Cardiac septum (tissue), 1 donor: ENCODE measurements at regions not wholly inside any gene's neighbourhood (a gene's known extent, or its start where the extent isn't known, plus 50 kb on each side); places are given as distances from the start of the nearest gene placed in this dataset.
"Not testable (repeated sequence)": the region's sequence is repeated elsewhere in the genome, so short reads cannot be mapped to it uniquely, and the experiment has no call there.

Experiments
- DNase-seq: peaks from one replicate; pipeline ENCODE4 v3.0.0-alpha.2; 2020; ENCODE audit warnings: low spot score
- intact Hi-C: fragments of 100-400 bp; cut with DNase I; formaldehyde crosslinking; loops from one replicate; pipeline ENCODE4 v1.14.0; 2022
- donor health status: DM: no; HTN: no; CAD: no.

- DNase-seq, result no peak
Measured at GRCh38 chr1:228884615-228885566, 149.6 kb downstream of the RHOU start.

GRCh38 chr1:228885845-228886244 lies 150.6 kb downstream of the RHOU start:
- intact Hi-C loops, result no loop called here
- DNase-seq, result no peak

More at GRCh38 chr1:228884615-228885566, 149.6 kb downstream of the RHOU start:
- intact Hi-C loops, result no loop called here

- intact Hi-C loops, result no loop called here
- no peak for DNase-seq
Measured at GRCh38 chr1:228887101-228887500, 151.8 kb downstream of the RHOU start.

- DNase-seq, result no peak
- intact Hi-C loops, result no loop called here
Measured at GRCh38 chr1:228887960-228888359, 152.7 kb downstream of the RHOU start.

- intact Hi-C loops, result no loop called here
- DNase-seq, result no peak
Measured at GRCh38 chr1:228889289-228889688, 154.0 kb downstream of the RHOU start.

- intact Hi-C loops, result no loop called here
- no peak for DNase-seq
Measured at GRCh38 chr1:228891272-228892034, 156.2 kb downstream of the RHOU start.

- DNase-seq, intact Hi-C loops: not testable (repeated sequence)
Measured at GRCh38 chr1:228892200-228892599, 156.9 kb downstream of the RHOU start.

- intact Hi-C loops, result no loop called here
- no peak for DNase-seq
Measured at GRCh38 chr1:228894442-228894989, 159.2 kb downstream of the RHOU start.

- intact Hi-C loops, result no loop called here
- DNase-seq, result no peak
Measured at GRCh38 chr1:228897901-228898300, 162.6 kb downstream of the RHOU start.

GRCh38 chr1:228898582-228898992 lies 163.3 kb downstream of the RHOU start:
- intact Hi-C loops, result no loop called here
- no peak for DNase-seq

- intact Hi-C loops, result no loop called here
- no peak for DNase-seq
Measured at GRCh38 chr1:228899421-228899956, 164.2 kb downstream of the RHOU start.

- intact Hi-C loops, result loop anchor here (5.0 kb wide), 1 partner anchor 163 kb away; the partner anchor contains the start of gene RHOU
- DNase-seq, result no peak
Measured at GRCh38 chr1:228900099-228900885, 165.0 kb downstream of the RHOU start.

- intact Hi-C loops, result loop anchor here (5.0 kb wide), 1 partner anchor 164 kb away; the partner anchor contains the start of gene RHOU
- DNase-seq, result no peak
Measured at GRCh38 chr1:228900886-228901392, 165.7 kb downstream of the RHOU start.

- DNase-seq, result no peak
- intact Hi-C loops, result loop anchor here (5.0 kb wide), 1 partner anchor 165 kb away; the partner anchor contains the start of gene RHOU
Measured at GRCh38 chr1:228901936-228902681, 166.8 kb downstream of the RHOU start.

GRCh38 chr1:228902781-228903433 lies 167.6 kb downstream of the RHOU start:
- intact Hi-C loops, result loop anchor here (5.0 kb wide), 1 partner anchor 166 kb away; the partner anchor contains the start of gene RHOU
- no peak for DNase-seq

- DNase-seq, result no peak
- intact Hi-C loops, result loop anchor here (5.0 kb wide), 1 partner anchor 166 kb away; the partner anchor contains the start of gene RHOU
Measured at GRCh38 chr1:228903434-228904071, 168.3 kb downstream of the RHOU start.

- DNase-seq, result no peak
- intact Hi-C loops, result loop anchor here (5.0 kb wide), 1 partner anchor 167 kb away; the partner anchor contains the start of gene RHOU
Measured at GRCh38 chr1:228904222-228904621, 168.9 kb downstream of the RHOU start.
